ENCODE measurements at regions not wholly inside any gene's neighbourhood (a gene's known extent, or its start where the extent isn't known, plus 50 kb on each side); places are given as distances from the start of the nearest gene placed in this dataset.
"Not testable (repeated sequence)": the region's sequence is repeated elsewhere in the genome, so short reads cannot be mapped to it uniquely, and the experiment has no call there.

GRCh38 chr21:9832751-9833150 lies 688.6 kb upstream of the TPTE start:
- H3K36me3 Mint-ChIP-seq (ENCODE audit: low read depth); ATAC-seq (ENCODE audit: poor library complexity); H3K4me3 ChIP-seq (ENCODE audit: low read length); DNase-seq; POLR2A ChIA-PET; H3K27me3 Mint-ChIP-seq; H3K4me1 ChIP-seq (ENCODE audit: insufficient read depth, low read length); intact Hi-C loops (cut with DNase I, micrococcal nuclease); H3K27me3 ChIP-seq (ENCODE audit: control insufficient read depth in 1 of 2, insufficient read depth in 2 of 2, low read length in 2 of 2); H3K36me3 ChIP-seq (ENCODE audit: insufficient read depth, low read length); H3K9me3 Mint-ChIP-seq; H3K4me3 Mint-ChIP-seq; H3K27ac ChIP-seq (ENCODE audit: low read depth in 1 of 2, low read length in 2 of 2); H3K27ac Mint-ChIP-seq; H3K4me1 Mint-ChIP-seq (ENCODE audit: low read depth); CTCF ChIA-PET: not testable (repeated sequence)
- peaks cover 0 to 13% of the 10 kb centered on the region in 2 experiments for H3K9me3 ChIP-seq (ENCODE audit: control insufficient read depth in 1 of 2, insufficient read depth in 1 of 2, low read length in 2 of 2)

- H3K27me3 Mint-ChIP-seq; H3K4me3 Mint-ChIP-seq; H3K36me3 ChIP-seq (ENCODE audit: insufficient read depth, low read length); H3K4me1 Mint-ChIP-seq (ENCODE audit: low read depth); H3K27ac ChIP-seq (ENCODE audit: low read depth in 1 of 2, low read length in 2 of 2); intact Hi-C loops (cut with DNase I, micrococcal nuclease); DNase-seq; ATAC-seq (ENCODE audit: poor library complexity); H3K27me3 ChIP-seq (ENCODE audit: control insufficient read depth in 1 of 2, insufficient read depth in 2 of 2, low read length in 2 of 2); H3K27ac Mint-ChIP-seq; CTCF ChIA-PET; POLR2A ChIA-PET; H3K4me1 ChIP-seq (ENCODE audit: insufficient read depth, low read length); H3K36me3 Mint-ChIP-seq (ENCODE audit: low read depth); H3K9me3 Mint-ChIP-seq; H3K4me3 ChIP-seq (ENCODE audit: low read length): not testable (repeated sequence)
- peaks cover 11 to 33% of the 10 kb centered on the region in 2 experiments for H3K9me3 ChIP-seq (ENCODE audit: control insufficient read depth in 1 of 2, insufficient read depth in 1 of 2, low read length in 2 of 2)
Observed at GRCh38 chr21:9836547-9836946, 684.8 kb upstream of the TPTE start.

DNA sequence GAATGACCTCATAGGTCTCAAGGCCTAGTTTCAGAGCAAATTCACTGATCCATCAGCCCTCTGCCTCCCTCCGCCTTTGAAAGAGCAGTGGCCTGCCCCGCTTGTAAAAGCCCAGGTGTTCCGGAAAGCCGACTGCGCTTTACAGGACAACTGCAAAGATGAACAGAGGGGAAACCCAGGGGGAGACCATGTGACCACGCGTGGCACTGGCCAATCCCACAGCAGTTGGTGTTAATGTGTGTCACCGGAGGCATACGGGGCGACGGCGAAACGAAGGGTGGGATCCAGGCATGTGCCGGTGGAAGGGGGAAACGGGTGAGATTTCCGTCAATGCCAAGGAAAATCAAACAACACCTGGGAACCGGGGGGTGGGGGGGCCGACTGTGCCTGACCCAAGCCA lies 684.4 kb upstream of the TPTE start:
- intact Hi-C loops (cut with DNase I, micrococcal nuclease); H3K4me1 ChIP-seq (ENCODE audit: insufficient read depth, low read length); CTCF ChIA-PET; H3K4me3 ChIP-seq (ENCODE audit: low read length); H3K27me3 ChIP-seq (ENCODE audit: control insufficient read depth in 1 of 2, insufficient read depth in 2 of 2, low read length in 2 of 2); ATAC-seq (ENCODE audit: poor library complexity); DNase-seq; H3K4me3 Mint-ChIP-seq; POLR2A ChIA-PET; H3K27ac ChIP-seq (ENCODE audit: low read depth in 1 of 2, low read length in 2 of 2); H3K27me3 Mint-ChIP-seq; H3K27ac Mint-ChIP-seq; H3K36me3 ChIP-seq (ENCODE audit: insufficient read depth, low read length); H3K36me3 Mint-ChIP-seq (ENCODE audit: low read depth); H3K4me1 Mint-ChIP-seq (ENCODE audit: low read depth): not testable (repeated sequence)
- peaks cover 12% of the 10 kb centered on the region for H3K9me3 Mint-ChIP-seq
- H3K9me3 ChIP-seq (ENCODE audit: control insufficient read depth in 1 of 2, insufficient read depth in 1 of 2, low read length in 2 of 2) = peaks cover 11 to 33% of the 10 kb centered on the region in 2 experiments

DNA sequence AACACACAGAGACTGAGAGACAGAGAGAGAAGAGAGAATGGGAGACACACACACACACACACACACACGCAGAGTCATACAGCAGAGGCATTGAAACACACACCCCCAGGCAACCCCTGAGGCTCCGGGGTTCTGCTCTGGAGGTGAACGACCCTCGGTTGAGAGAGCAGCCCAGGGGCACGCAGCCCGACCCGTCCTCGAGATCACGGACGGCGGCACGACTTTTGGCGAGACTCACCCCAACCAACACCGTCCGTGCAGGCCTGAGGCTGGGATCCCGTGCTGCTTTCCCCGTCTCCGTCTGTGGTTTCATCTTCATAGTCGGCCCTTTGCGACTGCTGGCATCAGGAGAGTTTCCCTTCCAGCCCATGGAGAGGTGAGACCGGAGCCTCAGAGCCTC lies 683.9 kb upstream of the TPTE start:
- H3K4me3 Mint-ChIP-seq; H3K27me3 ChIP-seq (ENCODE audit: control insufficient read depth in 1 of 2, insufficient read depth in 2 of 2, low read length in 2 of 2); H3K36me3 ChIP-seq (ENCODE audit: insufficient read depth, low read length); H3K4me1 ChIP-seq (ENCODE audit: insufficient read depth, low read length); CTCF ChIA-PET; H3K27ac Mint-ChIP-seq; H3K4me3 ChIP-seq (ENCODE audit: low read length); H3K4me1 Mint-ChIP-seq (ENCODE audit: low read depth); ATAC-seq (ENCODE audit: poor library complexity); H3K36me3 Mint-ChIP-seq (ENCODE audit: low read depth); H3K27me3 Mint-ChIP-seq; POLR2A ChIA-PET; intact Hi-C loops (cut with DNase I, micrococcal nuclease); H3K27ac ChIP-seq (ENCODE audit: low read depth in 1 of 2, low read length in 2 of 2); DNase-seq: not testable (repeated sequence)
- H3K9me3 ChIP-seq (ENCODE audit: control insufficient read depth in 1 of 2, insufficient read depth in 1 of 2, low read length in 2 of 2) = peaks cover 11 to 33% of the 10 kb centered on the region in 2 experiments
- H3K9me3 Mint-ChIP-seq = peaks cover 12% of the 10 kb centered on the region

GRCh38 chr21:9837946-9838737 lies 683.2 kb upstream of the TPTE start:
- ATAC-seq (ENCODE audit: poor library complexity) (no peak), DNase-seq (no peak)

More at GRCh38 chr21:9837946-9838737, 683.2 kb upstream of the TPTE start:
- Mint-ChIP-seq H3K27me3 (no peaks in the 10 kb centered on the region), H3K4me1 (ENCODE audit: low read depth) (no peaks in the 10 kb centered on the region), H3K9me3 (peaks cover 15% of the 10 kb centered on the region), H3K27ac (no peak overlapping the region), H3K4me3 (no peak overlapping the region), H3K36me3 (ENCODE audit: low read depth) (no peaks in the 10 kb centered on the region)
- intact Hi-C loops (cut with DNase I, micrococcal nuclease) = no loop called here
- ChIA-PET CTCF (no interaction called here), POLR2A (no interaction called here)
- no peak overlapping the region for H3K27ac ChIP-seq (ENCODE audit: low read depth in 1 of 2, low read length in 2 of 2)
- no peaks in the 10 kb centered on the region for H3K27me3 ChIP-seq (ENCODE audit: control insufficient read depth in 1 of 2, insufficient read depth in 2 of 2, low read length in 2 of 2)
- H3K4me1 ChIP-seq (ENCODE audit: insufficient read depth, low read length) = no peaks in the 10 kb centered on the region
- H3K36me3 ChIP-seq (ENCODE audit: insufficient read depth, low read length) = no peaks in the 10 kb centered on the region
- TF ChIP-seq CTCF (IDR thresholded peaks at IDR 0.05) = no peak
- peaks cover 11 to 33% of the 10 kb centered on the region in 2 experiments for H3K9me3 ChIP-seq (ENCODE audit: control insufficient read depth in 1 of 2, insufficient read depth in 1 of 2, low read length in 2 of 2)
- H3K4me3 ChIP-seq (ENCODE audit: low read length) = no peak overlapping the region
